Endothelial cell of umbilical vein (primary cell): ENCODE measurements at regions not wholly inside any gene's neighbourhood (a gene's known extent, or its start where the extent isn't known, plus 50 kb on each side); places are given as distances from the start of the nearest gene placed in this dataset.

Experiments used
- BruUV-seq: library from RNA; stranded (reverse); fragments of 400-500 nt; replicated peaks from 2 replicates; lab custom pipeline; 2021; lab: Mats Ljungman, UMichigan
- CTCF ChIA-PET: fragments of 300-600, 350-600 bp; sonication (Branson Sonifier 250); formaldehyde crosslinking; loops from one replicate; lab custom pipeline; 2021; ENCODE audit warnings: antibody characterized with exemption, inconsistent platforms; lab: Charles Lee
- POLR2A ChIA-PET: fragments of 300-600, 350-600 bp; sonication (Branson Sonifier 250); formaldehyde crosslinking; loops from one replicate; lab custom pipeline; 2021; ENCODE audit warnings: antibody characterized with exemption, inconsistent platforms; lab: Charles Lee
- DNase-seq: peaks from one replicate; pipeline ENCODE4 v3.0.0-alpha.2; 2011; ENCODE audit warnings: low read depth, low spot score
- FAIRE-seq: peaks from 2 replicates; lab custom pipeline; 2011; peaks lifted over from hg19 to GRCh38; lab: Jason Lieb, UNC
- H2AFZ ChIP-seq: 2 replicates; pipeline ENCODE4 v1.6.0; 2012; ENCODE audit warnings: low read depth, low read length, control low read depth, inconsistent platforms
- H3K27ac ChIP-seq: 2 replicates; pipeline ENCODE4 v1.5.1; 2011; ENCODE audit warnings: low read depth, mild to moderate bottlenecking, control low read depth, low read length, moderate library complexity; ENCODE audit not compliant: insufficient read depth
- H3K27me3 ChIP-seq, 2 experiments: 2 replicates each; pipeline versions ENCODE4 v1.6.0 to v1.6.1; 2011; ENCODE audit warnings: low read length in 2 of 2, mixed read lengths in 1 of 2; ENCODE audit not compliant: control insufficient read depth in 2 of 2, insufficient read depth in 2 of 2
- H3K36me3 ChIP-seq, 2 experiments: 2 replicates in 1 of 2; 3 replicates in 1 of 2; pipeline ENCODE4 v1.5.1; 2011; ENCODE audit warnings: low read length in 2 of 2, mild to moderate bottlenecking in 1 of 2, moderate library complexity in 1 of 2; ENCODE audit not compliant: control insufficient read depth in 2 of 2, insufficient read depth in 2 of 2; ENCODE audit errors: extremely low read depth in 1 of 2
- H3K4me1 ChIP-seq: 3 replicates; pipeline ENCODE4 v1.5.1; 2011; ENCODE audit warnings: mild to moderate bottlenecking, low read length; ENCODE audit not compliant: control insufficient read depth, insufficient read depth; ENCODE audit errors: extremely low read depth
- H3K4me2 ChIP-seq: 2 replicates; pipeline ENCODE4 v1.6.1; 2011; ENCODE audit warnings: low read length, control low read depth, mixed read lengths; ENCODE audit not compliant: insufficient read depth
- H3K4me3 ChIP-seq, 3 experiments: fragments of 200-600 bp in 1 of 3; sonication (generic), shearing (Covaris generic) in 1 of 3; replicated peaks in 1 of 3; 2 replicates each; pipeline ENCODE4 v1.5.1; 2011 to 2016; ENCODE audit warnings: control low read depth in 3 of 3, low read length in 3 of 3, mild to moderate bottlenecking in 2 of 3, inconsistent platforms in 1 of 3, low read depth in 1 of 3, moderate library complexity in 1 of 3; ENCODE audit not compliant: insufficient read depth in 1 of 3
- H3K79me2 ChIP-seq: 2 replicates; pipeline ENCODE4 v1.6.0; 2012; ENCODE audit warnings: low read length, inconsistent platforms; ENCODE audit not compliant: control insufficient read depth, insufficient read depth
- H3K9ac ChIP-seq: replicated peaks from 2 replicates; pipeline ENCODE3; 2011; ENCODE audit warnings: low read length, control low read depth; ENCODE audit not compliant: insufficient read depth; ENCODE audit errors: extremely low read depth
- H3K9me1 ChIP-seq: replicated peaks from 3 replicates; pipeline ENCODE4 v1.6.0; 2011; ENCODE audit warnings: mild to moderate bottlenecking, low read length; ENCODE audit not compliant: control insufficient read depth, insufficient read depth; ENCODE audit errors: extremely low read depth
- H3K9me3 ChIP-seq: replicated peaks from 2 replicates; pipeline ENCODE4 v1.5.1; 2012; ENCODE audit warnings: low read length, inconsistent platforms; ENCODE audit not compliant: control insufficient read depth, insufficient read depth
- H4K20me1 ChIP-seq: replicated peaks from 2 replicates; pipeline ENCODE3; 2011; ENCODE audit warnings: mild to moderate bottlenecking, low read length; ENCODE audit not compliant: control insufficient read depth, insufficient read depth; ENCODE audit errors: extremely low read depth
- CTCF ChIP-seq, 2 donors: IDR thresholded peaks; 1 replicate in 1 of 2; 2 replicates in 1 of 2; pipeline ENCODE4 v1.5.1; 2011; ENCODE audit warnings: low read length in 2 of 2, mild to moderate bottlenecking in 2 of 2, moderate library complexity in 2 of 2, control low read depth in 1 of 2, inconsistent platforms in 1 of 2, low read depth in 1 of 2; ENCODE audit not compliant: insufficient read depth in 1 of 2; ENCODE audit errors: extremely low read depth in 1 of 2
- EZH2 ChIP-seq: IDR thresholded peaks from 2 replicates; pipeline ENCODE4 v1.6.1; 2012; ENCODE audit warnings: borderline replicate concordance, low read depth, mild to moderate bottlenecking, moderate library complexity, low read length, inconsistent platforms; ENCODE audit not compliant: severe bottlenecking
- FOS ChIP-seq: IDR thresholded peaks from 2 replicates; pipeline ENCODE4 v1.6.1; 2011; ENCODE audit warnings: mild to moderate bottlenecking, low read length, moderate library complexity, borderline replicate concordance; ENCODE audit not compliant: insufficient read depth
- GATA2 ChIP-seq: IDR thresholded peaks from 2 replicates; pipeline ENCODE4 v1.7.0; 2011; ENCODE audit warnings: low read depth, mild to moderate bottlenecking, moderate library complexity, mixed read lengths, low read length; ENCODE audit not compliant: insufficient read length, insufficient read depth
- JUN ChIP-seq: IDR thresholded peaks from 2 replicates; pipeline ENCODE4 v1.6.1; 2011; ENCODE audit warnings: borderline replicate concordance, low read depth; ENCODE audit not compliant: insufficient read length, insufficient read depth
- POLR2AphosphoS5 ChIP-seq: IDR thresholded peaks from 2 replicates; pipeline ENCODE4 v1.6.1; 2012; ENCODE audit warnings: low read depth, mild to moderate bottlenecking, control low read depth, low read length, moderate library complexity; ENCODE audit not compliant: insufficient read depth
- dilution Hi-C: fragments of 300-500 bp; cut with MboI; formaldehyde crosslinking; loops from one replicate; pipeline ENCODE4 v1.15.0; 2019; ENCODE audit warnings: low sequenced_read_pairs; ENCODE audit not compliant: extremely low pct_ligation_motif_present
- intact Hi-C: fragments of 100-400 bp; cut with micrococcal nuclease; formaldehyde crosslinking; loops from one replicate; pipeline ENCODE4 v1.10.0; 2022

- no peaks in the 10 kb centered on the region for H4K20me1 ChIP-seq
- intact Hi-C loops (no loop called here), dilution Hi-C loops (no loop called here)
- no peak overlapping the region for H3K4me3 ChIP-seq
- TF ChIP-seq FOS (no peak), GATA2 (no peak), CTCF (IDR thresholded peaks at IDR 0.05; ENCODE audit: extremely low read depth in 1 of 2, insufficient read depth in 1 of 2, low read depth in 1 of 2, low read length in 2 of 2) (no peak), EZH2 (no peak), POLR2AphosphoS5 (no peak), JUN (no peak)
- ChIA-PET CTCF (interaction anchor here (1.2 kb wide), 1 partner anchor 17 kb away, joined by 3 read pairs; no protein-coding TSS in a partner anchor), POLR2A (no interaction called here)
- no TSS peak for BruUV-seq
- H3K36me3 ChIP-seq = no peaks in the 10 kb centered on the region
- no peaks in the 10 kb centered on the region for H3K9me3 ChIP-seq
- DNase-seq = no peak
- no peak overlapping the region for H3K9ac ChIP-seq
- no peaks in the 10 kb centered on the region for H3K9me1 ChIP-seq
- FAIRE-seq = no peak
- H3K27ac ChIP-seq = no peak overlapping the region
- H3K27me3 ChIP-seq = peaks cover 0 to 2% of the 10 kb centered on the region in 2 experiments
- no peaks in the 10 kb centered on the region for H3K79me2 ChIP-seq
- no peak overlapping the region for H3K4me2 ChIP-seq
- no peak overlapping the region for H2AFZ ChIP-seq
- H3K4me1 ChIP-seq = no peaks in the 10 kb centered on the region
Measured at GRCh38 chr9:22389271-22389670, 57.4 kb upstream of the DMRTA1 start.
